OCI-LY7 (cell line): ENCODE measurements at regions not wholly inside any gene's neighbourhood (a gene's known extent, or its start where the extent isn't known, plus 50 kb on each side); places are given as distances from the start of the nearest gene placed in this dataset.

Source experiments
- EZH2phosphoT487 ChIP-seq: fragments of 200-600 bp; sonication (generic); IDR thresholded peaks from 2 replicates; pipeline ENCODE4 v1.6.1; 2018; ENCODE audit warnings: low read depth, borderline replicate concordance, mild to moderate bottlenecking, mixed run types, antibody characterized with exemption, low read length, moderate library complexity, mixed read lengths
- TF ChIP-seq, protein P1 (sequence below): fragments of 200-600 bp; sonication (generic); conservative IDR thresholded peaks from 2 replicates; pipeline ENCODE4 v1.5.1; 2014; ENCODE audit warnings: mild to moderate bottlenecking, antibody characterized with exemption, low read length, moderate library complexity, mixed read lengths

- TF ChIP-seq, protein P1, sequence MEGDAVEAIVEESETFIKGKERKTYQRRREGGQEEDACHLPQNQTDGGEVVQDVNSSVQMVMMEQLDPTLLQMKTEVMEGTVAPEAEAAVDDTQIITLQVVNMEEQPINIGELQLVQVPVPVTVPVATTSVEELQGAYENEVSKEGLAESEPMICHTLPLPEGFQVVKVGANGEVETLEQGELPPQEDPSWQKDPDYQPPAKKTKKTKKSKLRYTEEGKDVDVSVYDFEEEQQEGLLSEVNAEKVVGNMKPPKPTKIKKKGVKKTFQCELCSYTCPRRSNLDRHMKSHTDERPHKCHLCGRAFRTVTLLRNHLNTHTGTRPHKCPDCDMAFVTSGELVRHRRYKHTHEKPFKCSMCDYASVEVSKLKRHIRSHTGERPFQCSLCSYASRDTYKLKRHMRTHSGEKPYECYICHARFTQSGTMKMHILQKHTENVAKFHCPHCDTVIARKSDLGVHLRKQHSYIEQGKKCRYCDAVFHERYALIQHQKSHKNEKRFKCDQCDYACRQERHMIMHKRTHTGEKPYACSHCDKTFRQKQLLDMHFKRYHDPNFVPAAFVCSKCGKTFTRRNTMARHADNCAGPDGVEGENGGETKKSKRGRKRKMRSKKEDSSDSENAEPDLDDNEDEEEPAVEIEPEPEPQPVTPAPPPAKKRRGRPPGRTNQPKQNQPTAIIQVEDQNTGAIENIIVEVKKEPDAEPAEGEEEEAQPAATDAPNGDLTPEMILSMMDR, result no peak
- TF ChIP-seq EZH2phosphoT487, result no peak
Observed at GRCh38 chr5:98050583-98050982, 722.9 kb upstream of the RGMB start.
